HEK293T (cell line): ENCODE measurements at regions not wholly inside any gene's neighbourhood (a gene's known extent, or its start where the extent isn't known, plus 50 kb on each side); places are given as distances from the start of the nearest gene placed in this dataset.

Experiments
- BHLHE40 ChIP-seq: fragments of 450-650 bp; IDR thresholded peaks from 2 replicates; pipeline ENCODE4 v1.6.1; 2016; ENCODE audit warnings: mild to moderate bottlenecking, moderate library complexity, borderline replicate concordance
- FOXA1 ChIP-seq: fragments of 450-650 bp; IDR thresholded peaks from 2 replicates; pipeline ENCODE4 v1.6.1; 2016; ENCODE audit warnings: mild to moderate bottlenecking
- L3MBTL2 ChIP-seq: fragments of 450-650 bp; conservative IDR thresholded peaks from 2 replicates; pipeline ENCODE4 v1.6.1; 2016; ENCODE audit warnings: mild to moderate bottlenecking

DNA sequence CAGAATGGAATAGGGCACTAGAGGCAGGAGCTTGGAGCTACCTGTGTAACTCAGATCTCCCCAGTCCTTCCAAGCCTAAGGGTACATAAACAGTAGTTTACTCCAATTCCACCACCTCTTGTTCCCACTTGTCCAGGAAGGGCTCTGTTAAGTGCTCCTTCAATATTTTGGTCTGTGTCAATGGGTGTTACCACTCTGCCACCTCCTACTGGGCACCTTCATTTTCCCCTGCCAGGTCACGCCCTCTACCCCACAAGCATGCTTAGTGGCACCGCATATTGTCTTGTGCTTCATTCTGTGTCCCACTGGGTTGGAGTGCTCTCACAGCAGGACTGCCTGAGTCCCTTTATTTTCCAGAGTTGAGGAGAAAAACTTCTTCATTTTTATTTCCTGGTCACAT lies 459.8 kb downstream of the ARHGEF28 start:
- no peak for TF ChIP-seq L3MBTL2
- no peak for TF ChIP-seq BHLHE40
- TF ChIP-seq FOXA1 = no peak
